ENCODE measurements at regions not wholly inside any gene's neighbourhood (a gene's known extent, or its start where the extent isn't known, plus 50 kb on each side); places are given as distances from the start of the nearest gene placed in this dataset.

GRCh38 chr1:244256086-244256676 is 195.5 kb downstream of the ADSS2 start:
- DNase-seq (ENCODE audit: low spot score) (no peak), ATAC-seq (ENCODE audit: low read depth) (no peak)
- no peak overlapping the region for H3K27ac ChIP-seq (ENCODE audit: poor library complexity, severe bottlenecking)

GRCh38 chr1:244264163-244264562 is 187.5 kb downstream of the ADSS2 start:
- no peak overlapping the region for H3K4me3 ChIP-seq (ENCODE audit: severe bottlenecking)
- TF ChIP-seq CTCF (IDR thresholded peaks at IDR 0.05; ENCODE audit: poor library complexity, severe bottlenecking) = no peak
- H3K27ac ChIP-seq (ENCODE audit: poor library complexity, severe bottlenecking) = no peak overlapping the region
- DNase-seq (ENCODE audit: low spot score) (no peak), ATAC-seq (ENCODE audit: low read depth) (no peak)
- no peaks in the 10 kb centered on the region for H3K36me3 ChIP-seq (ENCODE audit: low read depth)
- H3K27me3 ChIP-seq (ENCODE audit: insufficient read depth, poor library complexity, severe bottlenecking) = no peaks in the 10 kb centered on the region
- H3K4me1 ChIP-seq (ENCODE audit: insufficient read depth, poor library complexity, severe bottlenecking) = no peaks in the 10 kb centered on the region
- no peaks in the 10 kb centered on the region for H3K9me3 ChIP-seq (ENCODE audit: severe bottlenecking)

More at GRCh38 chr1:244256086-244256676, 195.5 kb downstream of the ADSS2 start:
- H3K36me3 ChIP-seq (ENCODE audit: low read depth) = no peaks in the 10 kb centered on the region
- H3K27me3 ChIP-seq (ENCODE audit: insufficient read depth, poor library complexity, severe bottlenecking) = no peaks in the 10 kb centered on the region
- H3K4me3 ChIP-seq (ENCODE audit: severe bottlenecking) = no peak overlapping the region
- no peak for TF ChIP-seq CTCF (IDR thresholded peaks at IDR 0.05; ENCODE audit: poor library complexity, severe bottlenecking)
- no peaks in the 10 kb centered on the region for H3K9me3 ChIP-seq (ENCODE audit: severe bottlenecking)
- H3K4me1 ChIP-seq (ENCODE audit: insufficient read depth, poor library complexity, severe bottlenecking) = no peaks in the 10 kb centered on the region

- TF ChIP-seq CTCF (IDR thresholded peaks at IDR 0.05; ENCODE audit: poor library complexity, severe bottlenecking) = no peak
- Histone ChIP-seq H3K27ac (ENCODE audit: poor library complexity, severe bottlenecking) (no peak overlapping the region), H3K36me3 (ENCODE audit: low read depth) (no peaks in the 10 kb centered on the region), H3K4me1 (ENCODE audit: insufficient read depth, poor library complexity, severe bottlenecking) (no peaks in the 10 kb centered on the region), H3K27me3 (ENCODE audit: insufficient read depth, poor library complexity, severe bottlenecking) (no peaks in the 10 kb centered on the region), H3K4me3 (ENCODE audit: severe bottlenecking) (no peak overlapping the region), H3K9me3 (ENCODE audit: severe bottlenecking) (no peaks in the 10 kb centered on the region)
- no peak for DNase-seq (ENCODE audit: low spot score)
- ATAC-seq (ENCODE audit: low read depth) = no peak
Observed at GRCh38 chr1:244265507-244265906, 186.2 kb downstream of the ADSS2 start.

GRCh38 chr1:244269169-244269568 is 182.5 kb downstream of the ADSS2 start:
- DNase-seq (ENCODE audit: low spot score) (no peak), ATAC-seq (ENCODE audit: low read depth) (no peak)
- no peak for TF ChIP-seq CTCF (IDR thresholded peaks at IDR 0.05; ENCODE audit: poor library complexity, severe bottlenecking)
- Histone ChIP-seq H3K9me3 (ENCODE audit: severe bottlenecking) (no peaks in the 10 kb centered on the region), H3K36me3 (ENCODE audit: low read depth) (no peaks in the 10 kb centered on the region), H3K4me3 (ENCODE audit: severe bottlenecking) (no peak overlapping the region), H3K27me3 (ENCODE audit: insufficient read depth, poor library complexity, severe bottlenecking) (no peaks in the 10 kb centered on the region), H3K27ac (ENCODE audit: poor library complexity, severe bottlenecking) (no peak overlapping the region), H3K4me1 (ENCODE audit: insufficient read depth, poor library complexity, severe bottlenecking) (peaks cover 11% of the 10 kb centered on the region)

- no peaks in the 10 kb centered on the region for H3K27me3 ChIP-seq (ENCODE audit: insufficient read depth, poor library complexity, severe bottlenecking)
- DNase-seq (ENCODE audit: low spot score) = no peak
- H3K4me3 ChIP-seq (ENCODE audit: severe bottlenecking) = no peak overlapping the region
- H3K27ac ChIP-seq (ENCODE audit: poor library complexity, severe bottlenecking) = no peak overlapping the region
- H3K4me1 ChIP-seq (ENCODE audit: insufficient read depth, poor library complexity, severe bottlenecking) = peaks cover 17% of the 10 kb centered on the region
- no peaks in the 10 kb centered on the region for H3K9me3 ChIP-seq (ENCODE audit: severe bottlenecking)
- no peaks in the 10 kb centered on the region for H3K36me3 ChIP-seq (ENCODE audit: low read depth)
- no peak for TF ChIP-seq CTCF (IDR thresholded peaks at IDR 0.05; ENCODE audit: poor library complexity, severe bottlenecking)
- no peak for ATAC-seq (ENCODE audit: low read depth)
Observed at GRCh38 chr1:244271004-244271403, 180.7 kb downstream of the ADSS2 start.

All from RWPE2 (cell line).